Heart left ventricle (tissue), 13 donors: ENCODE measurements at regions not wholly inside any gene's neighbourhood (a gene's known extent, or its start where the extent isn't known, plus 50 kb on each side); places are given as distances from the start of the nearest gene placed in this dataset.

ENCODE experiments used
- POLR2A ChIP-seq, 2 donors: fragments of 450-650 bp; IDR thresholded peaks; one replicate each; pipeline ENCODE4 v1.6.1; 2017; ENCODE audit warnings: antibody characterized with exemption in 2 of 2, mild to moderate bottlenecking in 2 of 2, moderate library complexity in 2 of 2
- TF ChIP-seq, protein P1 (sequence below), 12 donors: fragments of 200-600 bp; sonication (generic) in 4 of 12; IDR thresholded peaks; one replicate each; pipeline versions ENCODE4 v1.5.0 to v1.8.0; 2018 to 2022; ENCODE audit warnings: antibody characterized with exemption in 12 of 12, mild to moderate bottlenecking in 5 of 12
- donor health status: ischemic (EF 13 %, LVEDD 7.1; RV severe dilation, severe dysfunction).
- donor health status: DM: no; HTN: yes; CAD: no.
- donor health status: DM: no; HTN: no; CAD: no.
- donor health status: ischemic (EF 25% LVEDD 6.9; RV normal size, moderate dysfunction).
- donor health status: ischemic (EF 25% LVEDD 5.7; RV mildly dilated, moderate dysfunction).
- donor health status: ischemic (EF 35%, LVEDD 5.7; RV mildly dilated, moderate dysfunction).
- donor health status: nonischemic (EF 11% LVEDD 7.7; RV severe dilation, severe dysfunction).
- donor health status: DM: yes; HTN: yes; CAD: no.
- donor health status: PGD.
- donor health status: ischemic (EF 29% LVEDD 5.4; RV normal size, mild dysfunction).
- donor health status: nonischemic (EF 23%, LVEDD 6.1; RV moderate dilation, normal function).

DNA sequence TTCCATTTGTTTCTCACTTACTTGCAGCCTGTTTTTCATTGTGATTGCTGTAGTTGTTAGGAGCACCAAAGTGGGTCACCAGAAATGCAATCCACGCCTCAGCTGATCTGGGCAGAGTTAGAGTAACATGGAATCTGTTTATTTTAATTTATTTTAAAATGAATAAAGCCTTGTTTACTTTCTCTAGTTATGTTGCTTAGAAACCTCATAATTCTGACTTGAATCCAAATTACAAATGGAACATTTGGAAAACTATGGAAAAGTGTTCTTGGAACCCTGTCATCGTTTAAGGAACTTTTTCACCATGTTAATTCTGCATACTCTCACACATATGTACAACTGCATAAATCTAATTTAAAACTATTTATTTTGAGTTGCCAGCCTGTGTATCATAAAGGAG is 92.2 kb upstream of the DAAM1 start:
- TF ChIP-seq, protein P1, sequence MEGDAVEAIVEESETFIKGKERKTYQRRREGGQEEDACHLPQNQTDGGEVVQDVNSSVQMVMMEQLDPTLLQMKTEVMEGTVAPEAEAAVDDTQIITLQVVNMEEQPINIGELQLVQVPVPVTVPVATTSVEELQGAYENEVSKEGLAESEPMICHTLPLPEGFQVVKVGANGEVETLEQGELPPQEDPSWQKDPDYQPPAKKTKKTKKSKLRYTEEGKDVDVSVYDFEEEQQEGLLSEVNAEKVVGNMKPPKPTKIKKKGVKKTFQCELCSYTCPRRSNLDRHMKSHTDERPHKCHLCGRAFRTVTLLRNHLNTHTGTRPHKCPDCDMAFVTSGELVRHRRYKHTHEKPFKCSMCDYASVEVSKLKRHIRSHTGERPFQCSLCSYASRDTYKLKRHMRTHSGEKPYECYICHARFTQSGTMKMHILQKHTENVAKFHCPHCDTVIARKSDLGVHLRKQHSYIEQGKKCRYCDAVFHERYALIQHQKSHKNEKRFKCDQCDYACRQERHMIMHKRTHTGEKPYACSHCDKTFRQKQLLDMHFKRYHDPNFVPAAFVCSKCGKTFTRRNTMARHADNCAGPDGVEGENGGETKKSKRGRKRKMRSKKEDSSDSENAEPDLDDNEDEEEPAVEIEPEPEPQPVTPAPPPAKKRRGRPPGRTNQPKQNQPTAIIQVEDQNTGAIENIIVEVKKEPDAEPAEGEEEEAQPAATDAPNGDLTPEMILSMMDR (IDR thresholded peaks at IDR 0.05), result no peak
- TF ChIP-seq POLR2A (IDR thresholded peaks at IDR 0.05), result no peak
